Head of caudate nucleus (tissue), 42 donors: ENCODE measurements at regions not wholly inside any gene's neighbourhood (a gene's known extent, or its start where the extent isn't known, plus 50 kb on each side); places are given as distances from the start of the nearest gene placed in this dataset.
"Not testable (repeated sequence)": the region's sequence is repeated elsewhere in the genome, so short reads cannot be mapped to it uniquely, and the experiment has no call there.

ENCODE experiments used
- DNase-seq, 42 donors: peaks; one replicate each; pipeline versions ENCODE4 v3.0.0 to v3.0.0-alpha.2; 2020 to 2021; ENCODE audit warnings: mixed read lengths in 7 of 42
- intact Hi-C: fragments of 100-400 bp; cut with DNase I; formaldehyde crosslinking; loops from one replicate; pipeline ENCODE4 v1.15.0; 2022

- DNase-seq, result no peak
- intact Hi-C loops, result no loop called here
Measured at GRCh38 chr5:118441956-118442355, 546.4 kb downstream of the DTWD2 start.

DNA sequence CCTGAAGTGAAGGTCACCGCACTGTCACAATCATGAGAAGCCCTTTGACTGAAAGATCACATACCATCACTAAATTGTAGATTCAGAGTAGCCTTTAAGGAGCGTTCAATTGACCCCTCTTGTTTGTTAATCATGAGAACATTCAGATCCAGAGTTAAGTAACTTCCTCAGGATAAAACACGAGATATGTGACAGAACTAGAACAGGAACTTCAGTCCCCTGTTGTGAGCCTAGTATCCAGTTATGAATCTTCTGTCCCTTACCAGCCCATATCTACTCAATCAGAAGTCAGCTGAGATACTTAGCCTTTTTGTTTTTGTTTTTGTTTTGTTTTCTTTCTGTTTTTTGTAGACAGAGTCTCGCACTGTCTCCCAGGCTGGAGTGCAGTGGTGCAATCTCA, 547.3 kb downstream of the DTWD2 start:
- intact Hi-C loops, result no loop called here

DNA sequence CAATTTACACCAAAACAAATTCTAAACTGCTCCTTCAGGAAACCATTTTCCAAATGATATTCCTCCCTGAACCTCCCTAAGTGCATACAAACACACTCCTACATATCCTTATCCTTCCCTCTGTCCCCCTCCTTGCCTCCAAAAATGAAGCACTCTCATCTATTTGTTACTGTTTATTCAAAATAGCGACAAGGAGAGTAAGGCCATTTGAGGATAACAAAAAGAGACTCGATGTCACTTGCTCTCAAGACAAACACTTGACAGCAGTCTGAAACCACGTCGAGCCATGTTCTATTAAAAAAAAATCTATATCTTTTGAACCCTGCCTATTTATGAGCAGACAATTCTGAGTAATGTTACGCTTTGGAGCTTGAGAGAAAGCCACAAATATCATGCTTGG, 547.9 kb downstream of the DTWD2 start:
- intact Hi-C loops, result no loop called here
- DNase-seq, result no peak

More for the DNA sequence above, 547.3 kb downstream of the DTWD2 start:
- DNase-seq, result no peak

GRCh38 chr5:118439831-118440230, 548.5 kb downstream of the DTWD2 start:
- intact Hi-C loops, result no loop called here
- no peak for DNase-seq

DNA sequence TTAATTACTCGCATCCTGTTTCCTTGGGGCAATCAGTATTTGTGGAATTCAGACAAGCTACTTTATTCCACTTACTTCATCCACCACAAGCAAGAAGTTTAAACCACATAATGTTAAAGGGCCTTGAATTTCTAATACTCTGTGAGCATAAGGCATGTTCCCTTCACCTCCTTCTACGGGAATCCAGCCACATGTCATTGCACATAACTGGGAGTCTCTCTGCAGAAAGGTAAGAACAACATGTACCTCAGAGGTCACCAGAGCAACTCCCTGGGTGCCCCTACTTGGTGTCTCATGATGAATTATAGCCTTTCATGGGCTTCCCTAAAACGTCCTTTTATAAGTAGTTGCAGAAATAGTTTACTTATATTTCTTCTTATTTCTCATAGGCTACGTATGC, 553.2 kb downstream of the DTWD2 start:
- intact Hi-C loops, result no loop called here
- DNase-seq, result no peak

DNA sequence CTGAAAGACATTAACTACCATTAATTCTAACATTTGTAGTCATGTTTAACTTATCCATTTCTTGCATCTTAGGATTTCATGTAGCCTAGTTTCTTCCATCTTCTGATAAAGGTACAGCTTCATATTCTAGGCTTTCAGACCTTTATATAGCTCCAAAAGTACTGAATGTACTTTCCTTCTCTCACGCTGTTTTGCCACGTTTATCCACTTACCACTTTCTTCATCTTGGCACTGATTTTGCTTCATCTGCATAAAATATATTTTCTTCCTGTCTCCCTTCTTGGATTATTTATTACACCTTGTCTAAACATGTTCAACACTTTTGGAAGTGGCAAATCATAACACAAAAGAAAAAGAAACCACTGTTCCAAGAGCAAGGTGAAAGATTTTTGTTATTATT, 553.8 kb downstream of the DTWD2 start:
- intact Hi-C loops, result no loop called here
- DNase-seq, result no peak

DNA sequence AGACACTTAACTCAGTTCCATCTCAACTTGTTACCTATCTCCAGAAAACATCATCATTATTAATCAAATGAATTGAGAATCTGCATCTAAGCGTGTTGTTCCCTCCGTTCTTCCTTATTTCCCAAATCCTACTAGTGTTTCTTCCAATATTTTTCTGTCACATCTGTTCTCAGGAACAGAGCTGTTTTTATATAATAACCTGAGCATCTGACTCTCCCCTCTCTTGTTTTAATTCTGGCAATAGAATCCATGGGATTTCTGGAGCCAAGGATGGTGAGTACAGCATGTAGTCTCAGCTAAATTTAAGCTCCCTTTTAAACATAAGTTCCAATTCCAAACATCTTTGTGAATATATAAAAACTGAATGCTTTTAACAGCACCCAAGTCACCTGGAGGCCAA, 558.3 kb downstream of the DTWD2 start:
- intact Hi-C loops, result no loop called here
- no peak for DNase-seq

DNA sequence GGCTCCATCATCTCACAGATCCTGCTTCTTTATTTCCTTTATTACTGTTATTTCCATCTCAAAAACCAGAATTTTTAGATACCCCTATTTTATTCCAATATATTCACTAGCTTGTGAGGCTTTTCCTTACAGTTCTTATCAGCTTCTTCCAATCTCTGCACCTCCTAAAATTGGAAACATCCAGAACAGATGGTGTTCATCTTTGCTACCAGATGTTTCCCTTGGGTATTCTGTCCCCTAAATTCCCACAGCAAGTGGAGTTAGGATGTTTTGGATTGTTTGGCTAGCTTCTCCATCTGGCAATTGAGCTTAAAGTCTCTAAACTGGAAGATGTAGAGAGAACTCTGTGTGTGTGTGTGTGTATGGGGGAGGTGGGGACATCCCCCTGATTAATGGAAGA, 580.4 kb downstream of the DTWD2 start:
- intact Hi-C loops, result no loop called here
- DNase-seq, result no peak

DNA sequence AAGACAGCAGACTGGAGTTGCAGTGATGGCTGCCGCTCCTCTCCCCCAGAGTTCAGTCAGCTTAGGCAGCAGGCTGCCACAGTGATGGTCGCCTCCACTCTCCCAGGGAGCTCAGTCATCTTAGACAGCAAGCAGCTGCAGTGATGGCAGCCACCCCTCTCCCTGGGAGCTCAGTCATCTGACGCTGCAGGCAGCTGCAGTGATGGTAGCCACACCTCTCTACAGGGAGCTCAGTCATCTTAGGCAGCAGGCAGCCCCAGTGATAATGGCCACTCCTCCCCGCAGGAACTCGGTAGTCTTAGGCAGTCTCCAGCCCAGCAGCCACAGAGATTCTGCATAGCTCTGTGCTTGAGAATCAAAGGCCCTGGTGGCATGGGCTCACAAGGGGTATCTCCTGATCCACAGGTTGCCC, 582.7 kb downstream of the DTWD2 start:
- intact Hi-C loops, result no loop called here
- DNase-seq, result no peak

GRCh38 chr5:118397236-118397635, 591.1 kb downstream of the DTWD2 start:
- DNase-seq, result no peak
- intact Hi-C loops, result no loop called here

DNA sequence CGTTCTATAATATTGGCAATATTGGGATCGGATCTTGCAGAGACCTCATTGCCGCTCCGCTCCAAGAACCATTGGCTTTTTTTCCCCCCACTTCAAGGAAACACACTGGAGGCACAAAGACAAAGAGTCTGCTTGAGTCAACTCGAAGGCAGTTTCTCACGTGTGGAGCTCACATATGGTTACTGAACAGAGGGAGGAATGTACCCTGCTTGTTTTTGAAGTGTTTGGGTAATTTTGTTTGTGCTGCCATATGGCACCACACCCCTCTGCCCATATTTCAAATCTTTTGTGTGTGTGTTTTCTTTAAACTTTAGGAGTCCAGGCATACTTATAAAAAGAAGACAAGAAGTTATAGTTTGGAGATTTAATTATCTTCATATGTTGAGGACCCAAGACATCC, 595.9 kb downstream of the DTWD2 start:
- no peak for DNase-seq
- intact Hi-C loops, result no loop called here

DNA sequence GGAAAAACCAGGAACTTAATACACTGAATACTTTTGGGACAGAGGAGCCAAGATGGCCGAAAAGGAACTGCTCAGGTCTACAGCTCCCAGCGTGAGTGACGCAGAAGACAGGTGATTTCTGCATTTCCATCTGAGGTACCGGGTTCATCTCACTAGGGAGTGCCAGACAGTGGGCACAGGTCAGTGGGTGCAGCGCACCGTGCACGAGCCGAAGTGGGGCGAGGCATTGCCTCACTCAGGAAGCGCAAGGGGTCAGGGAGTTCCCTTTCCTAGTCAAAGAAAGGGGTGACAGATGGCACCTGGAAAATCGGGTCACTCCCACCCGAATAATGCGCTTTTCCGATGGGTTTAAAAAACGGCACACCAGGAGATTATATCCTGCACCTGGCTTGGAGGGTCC, 605.4 kb downstream of the DTWD2 start:
- intact Hi-C loops, DNase-seq: not testable (repeated sequence)

DNA sequence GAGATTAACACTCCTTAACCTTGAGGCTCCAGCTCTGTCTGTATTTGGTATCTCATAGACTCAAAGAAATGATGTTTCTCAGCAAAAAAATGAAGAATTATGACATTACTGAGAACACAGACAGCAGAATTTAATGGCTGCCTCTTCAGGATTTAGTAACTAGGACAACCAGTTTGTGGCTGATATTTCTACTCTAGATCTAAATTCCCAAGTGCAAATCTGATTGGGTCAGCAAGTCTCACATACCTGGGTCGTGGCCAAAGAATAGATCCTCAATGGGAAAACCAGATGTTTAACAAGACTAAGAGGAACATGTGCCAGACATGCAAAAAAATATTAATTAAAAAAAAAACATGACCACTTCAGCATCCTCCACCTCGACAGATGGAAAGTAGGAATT, 608.9 kb downstream of the DTWD2 start:
- intact Hi-C loops, result no loop called here
- no peak for DNase-seq

- intact Hi-C loops, result no loop called here
- no peak for DNase-seq
Measured at GRCh38 chr5:118378959-118379358, 609.4 kb downstream of the DTWD2 start.

GRCh38 chr5:118377420-118377819, 610.9 kb downstream of the DTWD2 start:
- intact Hi-C loops, result no loop called here
- DNase-seq, result no peak

GRCh38 chr5:118371973-118372831, 616.1 kb downstream of the DTWD2 start:
- intact Hi-C loops, result no loop called here
- no peak for DNase-seq

- intact Hi-C loops, result no loop called here
- DNase-seq, result no peak
Measured at GRCh38 chr5:118366429-118366828, 621.9 kb downstream of the DTWD2 start.

DNA sequence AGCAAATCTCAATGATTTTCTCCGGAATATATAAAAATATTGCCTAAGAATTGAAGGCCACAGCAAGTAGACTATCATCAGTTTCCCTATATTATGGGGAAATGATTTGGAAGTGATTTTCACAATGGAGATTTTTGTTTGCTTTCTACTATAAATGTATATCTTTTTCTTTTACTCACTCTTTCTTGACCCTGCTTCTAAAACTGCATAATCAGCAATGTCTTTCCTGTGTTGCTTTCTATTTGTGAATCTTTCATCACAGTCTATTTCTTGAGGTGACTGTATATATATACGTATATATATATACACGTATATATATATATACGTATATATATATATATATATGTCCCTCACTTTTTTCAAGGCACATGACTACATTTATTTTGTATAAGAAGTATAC, 622.6 kb downstream of the DTWD2 start:
- intact Hi-C loops, result no loop called here
- DNase-seq, result no peak

DNA sequence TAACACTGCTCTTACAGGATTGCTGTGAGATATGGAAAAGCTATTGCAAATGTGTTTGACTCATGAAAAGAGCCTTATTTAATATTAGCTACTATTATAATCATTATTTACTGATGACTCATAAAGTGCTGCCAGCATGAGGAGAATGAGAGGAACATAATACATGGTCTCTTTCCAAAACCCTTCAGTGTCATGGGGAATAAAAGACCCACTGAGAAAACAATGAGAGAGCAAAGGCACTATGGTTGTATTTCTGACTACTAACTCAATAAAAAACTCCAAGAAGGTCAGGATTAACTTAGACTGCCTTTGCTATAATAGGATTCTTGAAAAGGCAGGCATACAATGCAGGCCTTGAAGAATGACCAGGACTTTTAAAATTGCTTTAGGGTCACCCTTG, 633.5 kb downstream of the DTWD2 start:
- DNase-seq, result no peak
- intact Hi-C loops, result no loop called here

DNA sequence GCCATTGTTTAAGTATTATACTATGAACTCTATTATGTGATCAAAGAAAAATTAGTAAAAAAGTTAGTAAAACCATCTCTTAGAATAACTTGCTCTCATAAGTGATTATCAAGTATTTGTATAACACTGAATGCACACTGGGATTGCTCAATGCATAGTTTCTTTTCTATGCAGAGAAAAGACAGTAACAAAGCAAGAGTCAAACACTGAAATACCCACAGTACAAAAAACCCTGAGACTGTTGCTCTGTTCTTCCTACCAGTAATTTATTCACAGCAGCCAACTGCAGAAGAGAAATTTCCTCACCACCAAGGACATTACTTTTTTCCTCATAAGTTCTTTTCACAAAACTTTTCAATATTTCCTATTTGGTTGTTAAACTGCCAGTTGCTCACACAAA, 634.4 kb downstream of the DTWD2 start:
- no peak for DNase-seq
- intact Hi-C loops, result no loop called here

GRCh38 chr5:118336468-118336867, 651.9 kb downstream of the DTWD2 start:
- DNase-seq, result no peak
- intact Hi-C loops, result no loop called here
